ENCODE measurements at regions not wholly inside any gene's neighbourhood (a gene's known extent, or its start where the extent isn't known, plus 50 kb on each side); places are given as distances from the start of the nearest gene placed in this dataset.

GRCh38 chr3:106794442-106794841 is 582.8 kb upstream of the CCDC54 start:
- H3K27me3 ChIP-seq (ENCODE audit: insufficient read depth, poor library complexity, severe bottlenecking) = no peaks in the 10 kb centered on the region
- no peak overlapping the region for H3K27ac ChIP-seq (ENCODE audit: poor library complexity, severe bottlenecking)

GRCh38 chr3:106795553-106795952 is 581.7 kb upstream of the CCDC54 start:
- ATAC-seq (ENCODE audit: low read depth) (no peak), DNase-seq (ENCODE audit: low spot score) (no peak)
- Histone ChIP-seq H3K27ac (ENCODE audit: poor library complexity, severe bottlenecking) (no peak overlapping the region), H3K4me3 (ENCODE audit: severe bottlenecking) (no peak overlapping the region), H3K36me3 (ENCODE audit: low read depth) (no peaks in the 10 kb centered on the region), H3K27me3 (ENCODE audit: insufficient read depth, poor library complexity, severe bottlenecking) (no peaks in the 10 kb centered on the region), H3K4me1 (ENCODE audit: insufficient read depth, poor library complexity, severe bottlenecking) (peaks cover 7% of the 10 kb centered on the region), H3K9me3 (ENCODE audit: severe bottlenecking) (no peaks in the 10 kb centered on the region)
- no peak for TF ChIP-seq CTCF (IDR thresholded peaks at IDR 0.05; ENCODE audit: poor library complexity, severe bottlenecking)

More at GRCh38 chr3:106794442-106794841, 582.8 kb upstream of the CCDC54 start:
- no peak for TF ChIP-seq CTCF (IDR thresholded peaks at IDR 0.05; ENCODE audit: poor library complexity, severe bottlenecking)
- no peak for ATAC-seq (ENCODE audit: low read depth)
- Histone ChIP-seq H3K36me3 (ENCODE audit: low read depth) (no peaks in the 10 kb centered on the region), H3K9me3 (ENCODE audit: severe bottlenecking) (no peaks in the 10 kb centered on the region), H3K4me1 (ENCODE audit: insufficient read depth, poor library complexity, severe bottlenecking) (peaks cover 7% of the 10 kb centered on the region), H3K4me3 (ENCODE audit: severe bottlenecking) (no peak overlapping the region)
- DNase-seq (ENCODE audit: low spot score) = no peak

GRCh38 chr3:106797461-106797860 is 579.8 kb upstream of the CCDC54 start:
- ATAC-seq (ENCODE audit: low read depth) (no peak), DNase-seq (ENCODE audit: low spot score) (no peak)
- Histone ChIP-seq H3K27me3 (ENCODE audit: insufficient read depth, poor library complexity, severe bottlenecking) (no peaks in the 10 kb centered on the region), H3K36me3 (ENCODE audit: low read depth) (no peaks in the 10 kb centered on the region), H3K4me1 (ENCODE audit: insufficient read depth, poor library complexity, severe bottlenecking) (peaks cover 7% of the 10 kb centered on the region), H3K9me3 (ENCODE audit: severe bottlenecking) (no peaks in the 10 kb centered on the region), H3K4me3 (ENCODE audit: severe bottlenecking) (no peak overlapping the region), H3K27ac (ENCODE audit: poor library complexity, severe bottlenecking) (no peak overlapping the region)
- no peak for TF ChIP-seq CTCF (IDR thresholded peaks at IDR 0.05; ENCODE audit: poor library complexity, severe bottlenecking)

- Histone ChIP-seq H3K27me3 (ENCODE audit: insufficient read depth, poor library complexity, severe bottlenecking) (no peaks in the 10 kb centered on the region), H3K27ac (ENCODE audit: poor library complexity, severe bottlenecking) (no peak overlapping the region), H3K9me3 (ENCODE audit: severe bottlenecking) (no peaks in the 10 kb centered on the region), H3K4me1 (ENCODE audit: insufficient read depth, poor library complexity, severe bottlenecking) (no peaks in the 10 kb centered on the region), H3K4me3 (ENCODE audit: severe bottlenecking) (no peak overlapping the region), H3K36me3 (ENCODE audit: low read depth) (no peaks in the 10 kb centered on the region)
- TF ChIP-seq CTCF (IDR thresholded peaks at IDR 0.05; ENCODE audit: poor library complexity, severe bottlenecking) = no peak
- DNase-seq (ENCODE audit: low spot score) (no peak), ATAC-seq (ENCODE audit: low read depth) (no peak)
Observed at GRCh38 chr3:106805625-106806024, 571.6 kb upstream of the CCDC54 start.

- H3K4me3 ChIP-seq (ENCODE audit: severe bottlenecking) = no peak overlapping the region
- no peak for ATAC-seq (ENCODE audit: low read depth)
- no peak for DNase-seq (ENCODE audit: low spot score)
- no peak overlapping the region for H3K27ac ChIP-seq (ENCODE audit: poor library complexity, severe bottlenecking)
- no peaks in the 10 kb centered on the region for H3K9me3 ChIP-seq (ENCODE audit: severe bottlenecking)
- no peaks in the 10 kb centered on the region for H3K27me3 ChIP-seq (ENCODE audit: insufficient read depth, poor library complexity, severe bottlenecking)
- H3K36me3 ChIP-seq (ENCODE audit: low read depth) = no peaks in the 10 kb centered on the region
- TF ChIP-seq CTCF (IDR thresholded peaks at IDR 0.05; ENCODE audit: poor library complexity, severe bottlenecking) = no peak
- peaks cover 2% of the 10 kb centered on the region for H3K4me1 ChIP-seq (ENCODE audit: insufficient read depth, poor library complexity, severe bottlenecking)
Observed at GRCh38 chr3:106806964-106807363, 570.3 kb upstream of the CCDC54 start.
